ENCODE measurements at regions not wholly inside any gene's neighbourhood (a gene's known extent, or its start where the extent isn't known, plus 50 kb on each side); places are given as distances from the start of the nearest gene placed in this dataset.

GRCh38 chr20:62568045-62568389 is 74.3 kb upstream of the SLCO4A1 start:
- ChIA-PET POLR2A (no interaction called here), CTCF (interaction anchor here (0.7 to 1.4 kb wide), 4 partner anchors 14 to 255 kb away, joined by 3 to 7 read pairs (median 4); no protein-coding TSS in a partner anchor)
- H3K4me3 ChIP-seq: no peak overlapping the region
- H3K4me1 ChIP-seq: no peaks in the 10 kb centered on the region
- H3K27ac ChIP-seq: no peak overlapping the region
- 42% methylated on average over 3 of the region's 8 CpGs for WGBS (ENCODE audit: missing lambda C conversion rate)
- FAIRE-seq: no peak
- H3K9me3 ChIP-seq: no peaks in the 10 kb centered on the region
- ATAC-seq: 0 out of 6 replicates have a peak, but pooled peaks of 1 of the 2 experiments have one; percentile 8
- no peak for DNase-seq (ENCODE audit: low read depth in 1 of 2, low spot score in 1 of 2)
- TF ChIP-seq ZFP36 (IDR thresholded peaks at IDR 0.05; ENCODE audit: borderline replicate concordance, partially characterized antibody) (peak; percentile 12), RFX5 (IDR thresholded peaks at IDR 0.05) (no peak)
- H3K4me2 ChIP-seq: no peak overlapping the region

DNA sequence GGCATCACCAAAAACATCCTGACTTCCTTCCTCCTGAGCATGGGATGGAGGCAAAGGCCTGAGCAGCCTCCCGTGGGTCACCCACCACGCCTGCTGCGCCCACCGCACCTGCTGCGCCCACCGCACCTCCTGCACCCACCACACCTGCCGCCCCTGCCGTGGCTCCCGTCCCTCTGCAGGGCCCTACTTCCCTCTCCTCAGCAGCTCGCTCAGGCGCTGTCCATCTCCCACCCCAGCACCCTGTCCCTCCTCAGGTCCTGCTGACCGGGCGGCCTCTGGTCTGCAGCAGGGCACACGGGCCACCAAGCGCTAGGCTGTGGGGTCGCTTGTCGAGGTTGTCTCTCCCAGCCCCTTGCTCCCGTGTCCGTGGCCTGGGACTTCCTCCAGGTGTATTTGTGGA is 72.7 kb upstream of the SLCO4A1 start:
- ATAC-seq (no peak), FAIRE-seq (no peak), DNase-seq (ENCODE audit: low read depth in 1 of 2, low spot score in 1 of 2) (no peak)
- H3K4me3 ChIP-seq: no peak overlapping the region
- no peak for TF ChIP-seq RARB (CRISPR knock-in tag; IDR thresholded peaks at IDR 0.05)
- no peak for TF ChIP-seq HOXB5 (CRISPR knock-in tag; IDR thresholded peaks at IDR 0.05)
- TF ChIP-seq, protein P1, sequence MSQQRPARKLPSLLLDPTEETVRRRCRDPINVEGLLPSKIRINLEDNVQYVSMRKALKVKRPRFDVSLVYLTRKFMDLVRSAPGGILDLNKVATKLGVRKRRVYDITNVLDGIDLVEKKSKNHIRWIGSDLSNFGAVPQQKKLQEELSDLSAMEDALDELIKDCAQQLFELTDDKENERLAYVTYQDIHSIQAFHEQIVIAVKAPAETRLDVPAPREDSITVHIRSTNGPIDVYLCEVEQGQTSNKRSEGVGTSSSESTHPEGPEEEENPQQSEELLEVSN (IDR thresholded peaks at IDR 0.05; ENCODE audit: borderline replicate concordance, low read depth): no peak
- TF ChIP-seq USF2 (IDR thresholded peaks at IDR 0.05): no peak
- no peak for TF ChIP-seq HOXB13 (CRISPR knock-in tag; IDR thresholded peaks at IDR 0.05; ENCODE audit: low read depth)
- TF ChIP-seq ZFP36 (IDR thresholded peaks at IDR 0.05; ENCODE audit: borderline replicate concordance, partially characterized antibody): no peak
- no peak for TF ChIP-seq FOSB (CRISPR knock-in tag; IDR thresholded peaks at IDR 0.05)
- no peak for TF ChIP-seq HOXA7 (CRISPR knock-in tag; IDR thresholded peaks at IDR 0.05)
- no peak for TF ChIP-seq ZNF302 (CRISPR knock-in tag; IDR thresholded peaks at IDR 0.05)
- no peak for TF ChIP-seq TP53 (CRISPR knock-in tag; IDR thresholded peaks at IDR 0.05)
- no peak for TF ChIP-seq TFCP2L1 (CRISPR knock-in tag; IDR thresholded peaks at IDR 0.05)
- ChIA-PET POLR2A (no interaction called here), CTCF (interaction anchor here (2.1 kb wide), 1 partner anchor 16 kb away, joined by 8 read pairs; no protein-coding TSS in a partner anchor)
- H3K27ac ChIP-seq: no peak overlapping the region
- no peaks in the 10 kb centered on the region for H3K9me3 ChIP-seq
- WGBS (ENCODE audit: missing lambda C conversion rate): 62% methylated on average over 16 of the region's 19 CpGs
- H3K4me2 ChIP-seq: no peak overlapping the region
- no peaks in the 10 kb centered on the region for H3K4me1 ChIP-seq

DNA sequence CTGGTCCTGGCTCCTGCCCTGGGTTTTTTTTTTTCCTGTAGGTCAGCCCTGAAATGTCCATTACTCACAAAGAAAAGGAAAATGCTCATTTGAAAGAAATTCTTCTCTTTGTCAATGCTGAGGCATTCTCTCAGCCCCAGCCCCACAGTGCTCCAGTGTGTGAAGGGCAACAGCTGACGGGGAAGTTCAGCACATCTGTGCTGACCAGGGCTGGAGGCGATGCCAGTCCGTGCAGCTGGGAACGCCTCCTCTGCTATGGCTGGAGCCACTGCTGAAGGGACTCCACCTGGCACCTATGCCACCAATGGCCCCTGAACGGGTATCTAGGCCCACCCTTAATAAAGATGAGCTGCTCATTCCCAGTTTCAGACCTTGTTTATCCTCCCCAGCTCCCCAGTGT is 71.9 kb upstream of the SLCO4A1 start:
- H3K4me1 ChIP-seq: no peaks in the 10 kb centered on the region
- ChIA-PET POLR2A (no interaction called here), CTCF (interaction anchor here (0.6 to 2.1 kb wide), 5 partner anchors 17 to 438 kb away, joined by 3 to 8 read pairs (median 3); no protein-coding TSS in a partner anchor)
- TF ChIP-seq RFX5 (IDR thresholded peaks at IDR 0.05): no peak
- TF ChIP-seq USF2 (IDR thresholded peaks at IDR 0.05): no peak
- no peak for TF ChIP-seq HEYL (CRISPR knock-in tag; IDR thresholded peaks at IDR 0.05)
- no peak for TF ChIP-seq MAFK (IDR thresholded peaks at IDR 0.05; ENCODE audit: partially characterized antibody)
- TF ChIP-seq SMC3 (IDR thresholded peaks at IDR 0.05): no peak
- TF ChIP-seq EP300 (IDR thresholded peaks at IDR 0.05): no peak
- no peak for TF ChIP-seq JUNB (IDR thresholded peaks at IDR 0.05)
- TF ChIP-seq FOXS1 (CRISPR knock-in tag; IDR thresholded peaks at IDR 0.05): no peak
- no peak for TF ChIP-seq ZSCAN20 (CRISPR knock-in tag; IDR thresholded peaks at IDR 0.05)
- no peak overlapping the region for H3K4me2 ChIP-seq
- no peak for DNase-seq (ENCODE audit: low read depth in 1 of 2, low spot score in 1 of 2)
- no peak overlapping the region for H3K27ac ChIP-seq
- 14% methylated on average over 5 of the region's 5 CpGs for WGBS (ENCODE audit: missing lambda C conversion rate)
- ATAC-seq: no peak
- no peaks in the 10 kb centered on the region for H3K9me3 ChIP-seq
- H3K4me3 ChIP-seq: no peak overlapping the region
- FAIRE-seq: no peak

Data from A549 (cell line).